Liver (tissue), 8 donors: ENCODE measurements at regions not wholly inside any gene's neighbourhood (a gene's known extent, or its start where the extent isn't known, plus 50 kb on each side); places are given as distances from the start of the nearest gene placed in this dataset.

Experiments used
- DNase-seq: peaks from one replicate; pipeline ENCODE4 v3.0.0-alpha.2; 2017; ENCODE audit warnings: low spot score
- H3K27ac ChIP-seq, 2 donors: one replicate each; pipeline ENCODE4 v1.7.0; 2013; ENCODE audit warnings: inconsistent platforms in 2 of 2, low read length in 2 of 2, control low read depth in 1 of 2, low read depth in 1 of 2, mild to moderate bottlenecking in 1 of 2
- H3K27me3 ChIP-seq, 4 donors: one replicate each; pipeline versions ENCODE4 v1.6.1 to v1.7.0; 2013; ENCODE audit warnings: low read length in 3 of 4, inconsistent platforms in 1 of 4, mild to moderate bottlenecking in 1 of 4, moderate library complexity in 1 of 4; ENCODE audit not compliant: control insufficient read depth in 4 of 4, insufficient read depth in 4 of 4
- H3K36me3 ChIP-seq, 4 donors: one replicate each; pipeline versions ENCODE4 v1.6.1 to v1.7.0; 2013; ENCODE audit warnings: low read length in 3 of 4, mild to moderate bottlenecking in 3 of 4, low read depth in 1 of 4, moderate library complexity in 1 of 4; ENCODE audit not compliant: control insufficient read depth in 4 of 4, insufficient read depth in 3 of 4
- H3K4me1 ChIP-seq, 4 donors: one replicate each; pipeline versions ENCODE4 v1.6.1 to v1.7.0; 2013; ENCODE audit warnings: low read length in 3 of 4, mild to moderate bottlenecking in 3 of 4, moderate library complexity in 1 of 4; ENCODE audit not compliant: control insufficient read depth in 4 of 4, insufficient read depth in 4 of 4
- H3K4me3 ChIP-seq, 3 donors: one replicate each; pipeline versions ENCODE4 v1.6.1 to v1.7.0; 2013; ENCODE audit warnings: low read length in 3 of 3, control low read depth in 1 of 3, low read depth in 1 of 3, mild to moderate bottlenecking in 1 of 3
- H3K9ac ChIP-seq, 2 donors: one replicate each; pipeline ENCODE4 v1.7.0; 2013; ENCODE audit warnings: low read length in 2 of 2, mild to moderate bottlenecking in 2 of 2, moderate library complexity in 2 of 2, control low read depth in 1 of 2, low read depth in 1 of 2
- H3K9me3 ChIP-seq, 4 donors: one replicate each; pipeline versions ENCODE4 v1.6.1 to v1.7.0; 2013; ENCODE audit warnings: low read length in 3 of 4; ENCODE audit not compliant: control insufficient read depth in 4 of 4
- ATF3 ChIP-seq: IDR thresholded peaks from 2 replicates; pipeline ENCODE4 v1.6.1; 2016; ENCODE audit warnings: antibody characterized with exemption
- CTCF ChIP-seq: fragments of 150-350 bp; IDR thresholded peaks from 2 replicates; pipeline ENCODE4 v1.5.1; 2017; ENCODE audit warnings: improper control_type of control experiment, low read depth, low read length; ENCODE audit not compliant: missing input control
- EGR1 ChIP-seq, 2 donors: IDR thresholded peaks; 2 replicates each; pipeline ENCODE4 v1.6.1; 2016 to 2018; ENCODE audit warnings: antibody characterized with exemption in 2 of 2, low read depth in 2 of 2
- FOXA1 ChIP-seq: IDR thresholded peaks from 2 replicates; pipeline ENCODE4 v1.6.1; 2016; ENCODE audit warnings: antibody characterized with exemption
- FOXA2 ChIP-seq: IDR thresholded peaks from 2 replicates; pipeline ENCODE4 v1.6.1; 2016; ENCODE audit warnings: antibody characterized with exemption
- GABPA ChIP-seq, 2 donors: IDR thresholded peaks in 1 of 2; conservative IDR thresholded peaks in 1 of 2; 2 replicates each; pipeline ENCODE4 v1.6.1; 2016; ENCODE audit warnings: antibody characterized with exemption in 2 of 2, mild to moderate bottlenecking in 1 of 2, moderate library complexity in 1 of 2
- HNF4A ChIP-seq, 2 donors: conservative IDR thresholded peaks; 2 replicates each; pipeline ENCODE4 v1.6.1; 2016; ENCODE audit warnings: antibody characterized with exemption in 2 of 2, mild to moderate bottlenecking in 2 of 2
- HNF4G ChIP-seq: IDR thresholded peaks from 2 replicates; pipeline ENCODE4 v1.6.1; 2016; ENCODE audit warnings: antibody characterized with exemption
- JUND ChIP-seq, 2 donors: IDR thresholded peaks; 2 replicates each; pipeline ENCODE4 v1.6.1; 2016; ENCODE audit warnings: antibody characterized with exemption in 2 of 2
- MAX ChIP-seq: IDR thresholded peaks from 2 replicates; pipeline ENCODE4 v1.6.1; 2016; ENCODE audit warnings: antibody characterized with exemption
- NR2F2 ChIP-seq: IDR thresholded peaks from 2 replicates; pipeline ENCODE4 v1.6.1; 2016; ENCODE audit warnings: antibody characterized with exemption
- RAD21 ChIP-seq, 2 donors: IDR thresholded peaks; 2 replicates each; pipeline ENCODE4 v1.6.1; 2016; ENCODE audit warnings: antibody characterized with exemption in 2 of 2, mild to moderate bottlenecking in 2 of 2
- RXRA ChIP-seq, 2 donors: IDR thresholded peaks; 2 replicates each; pipeline ENCODE4 v1.6.1; 2017 to 2018; ENCODE audit warnings: antibody characterized with exemption in 2 of 2, mild to moderate bottlenecking in 1 of 2
- SP1 ChIP-seq: IDR thresholded peaks from 2 replicates; pipeline ENCODE4 v1.6.1; 2018; ENCODE audit warnings: antibody characterized with exemption, mild to moderate bottlenecking
- TAF1 ChIP-seq: conservative IDR thresholded peaks from 2 replicates; pipeline ENCODE4 v1.6.1; 2016; ENCODE audit warnings: antibody characterized with exemption, mild to moderate bottlenecking
- YY1 ChIP-seq: IDR thresholded peaks from 2 replicates; pipeline ENCODE4 v1.6.1; 2016; ENCODE audit warnings: antibody characterized with exemption, mild to moderate bottlenecking
- WGBS: extraction: QIAGEN DNeasy Blood & Tissue Kit; methylation state at CpG from one replicate; pipeline ENCODE4 v1.1.7; 2013; 5-methylcytosine and 5-hydroxymethylcytosine counted together
- TF ChIP-seq, protein P1 (sequence below): IDR thresholded peaks from 2 replicates; pipeline ENCODE4 v1.6.1; 2016; ENCODE audit warnings: antibody characterized with exemption
- donor health status: healthy.
- donor health status: healthy.
- donor health status: healthy.
- donor health status: healthy.
- donor health status: healthy.

- Histone ChIP-seq H3K27me3 (no peaks in the 10 kb centered on the region), H3K27ac (no peak overlapping the region), H3K4me1 (no peaks in the 10 kb centered on the region), H3K9me3 (no peaks in the 10 kb centered on the region), H3K4me3 (no peak overlapping the region), H3K36me3 (no peaks in the 10 kb centered on the region), H3K9ac (no peak overlapping the region)
- TF ChIP-seq JUND (IDR thresholded peaks at IDR 0.05), result no peak
- TF ChIP-seq ATF3, result no peak
- no peak for TF ChIP-seq MAX
- no peak for TF ChIP-seq RAD21 (IDR thresholded peaks at IDR 0.05)
- no peak for TF ChIP-seq SP1
- TF ChIP-seq RXRA (IDR thresholded peaks at IDR 0.05), result no peak
- TF ChIP-seq HNF4G, result no peak
- TF ChIP-seq FOXA1, result no peak
- no peak for TF ChIP-seq EGR1 (IDR thresholded peaks at IDR 0.05; ENCODE audit: low read depth in 2 of 2)
- TF ChIP-seq FOXA2, result no peak
- no peak for TF ChIP-seq YY1
- no peak for DNase-seq
- 76% methylated on average over 14 of the region's 14 CpGs for WGBS
Observed at GRCh38 chr2:15818318-15818753, 122.0 kb upstream of the MYCN start.

GRCh38 chr2:15818881-15819280 lies 121.5 kb upstream of the MYCN start:
- H3K36me3 ChIP-seq, result no peaks in the 10 kb centered on the region
- H3K9ac ChIP-seq, result no peak overlapping the region
- H3K4me3 ChIP-seq, result no peak overlapping the region
- 87% methylated on average over 2 of the region's 2 CpGs for WGBS
- H3K9me3 ChIP-seq, result no peaks in the 10 kb centered on the region
- no peak for TF ChIP-seq FOXA2
- TF ChIP-seq YY1, result no peak
- no peak for TF ChIP-seq FOXA1
- H3K27me3 ChIP-seq, result no peaks in the 10 kb centered on the region
- H3K4me1 ChIP-seq, result no peaks in the 10 kb centered on the region
- no peak overlapping the region for H3K27ac ChIP-seq
- DNase-seq, result no peak

- Histone ChIP-seq H3K27me3 (no peaks in the 10 kb centered on the region), H3K9me3 (no peaks in the 10 kb centered on the region), H3K4me3 (no peak overlapping the region), H3K4me1 (no peaks in the 10 kb centered on the region), H3K27ac (no peak overlapping the region), H3K9ac (no peak overlapping the region), H3K36me3 (no peaks in the 10 kb centered on the region)
- no peak for DNase-seq
- 89% methylated on average over 10 of the region's 10 CpGs for WGBS
- no peak for TF ChIP-seq TAF1
- TF ChIP-seq YY1, result no peak
Observed at GRCh38 chr2:15819562-15820256, 120.6 kb upstream of the MYCN start.

DNA sequence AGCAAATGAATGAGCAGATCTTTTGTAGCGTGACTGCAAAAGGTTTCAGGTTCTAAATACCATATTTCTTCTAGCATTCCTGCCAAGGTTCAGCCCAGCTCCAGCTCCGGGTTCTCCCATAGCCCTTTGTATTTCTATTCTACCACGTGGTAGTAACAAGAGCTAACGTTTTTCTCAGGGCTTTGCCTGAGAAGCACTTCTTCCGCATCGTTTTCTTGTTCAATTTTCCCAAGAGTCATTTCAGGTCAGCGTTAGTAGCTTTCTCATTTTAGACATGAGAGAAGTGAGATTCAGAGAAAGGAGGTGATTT lies 120.1 kb upstream of the MYCN start:
- 87% methylated on average over 7 of the region's 7 CpGs for WGBS
- no peak for TF ChIP-seq HNF4G
- no peak for TF ChIP-seq NR2F2
- TF ChIP-seq YY1, result no peak
- no peak for TF ChIP-seq MAX
- no peak for TF ChIP-seq ATF3
- no peak for TF ChIP-seq RXRA (IDR thresholded peaks at IDR 0.05)
- no peak for TF ChIP-seq SP1
- TF ChIP-seq GABPA (IDR thresholded peaks at IDR 0.05 in 1 of 2, conservative IDR thresholded peaks at IDR 0.05 in 1 of 2), result no peak
- TF ChIP-seq CTCF, result no peak
- no peak for TF ChIP-seq EGR1 (IDR thresholded peaks at IDR 0.05; ENCODE audit: low read depth in 2 of 2)
- TF ChIP-seq, protein P1, sequence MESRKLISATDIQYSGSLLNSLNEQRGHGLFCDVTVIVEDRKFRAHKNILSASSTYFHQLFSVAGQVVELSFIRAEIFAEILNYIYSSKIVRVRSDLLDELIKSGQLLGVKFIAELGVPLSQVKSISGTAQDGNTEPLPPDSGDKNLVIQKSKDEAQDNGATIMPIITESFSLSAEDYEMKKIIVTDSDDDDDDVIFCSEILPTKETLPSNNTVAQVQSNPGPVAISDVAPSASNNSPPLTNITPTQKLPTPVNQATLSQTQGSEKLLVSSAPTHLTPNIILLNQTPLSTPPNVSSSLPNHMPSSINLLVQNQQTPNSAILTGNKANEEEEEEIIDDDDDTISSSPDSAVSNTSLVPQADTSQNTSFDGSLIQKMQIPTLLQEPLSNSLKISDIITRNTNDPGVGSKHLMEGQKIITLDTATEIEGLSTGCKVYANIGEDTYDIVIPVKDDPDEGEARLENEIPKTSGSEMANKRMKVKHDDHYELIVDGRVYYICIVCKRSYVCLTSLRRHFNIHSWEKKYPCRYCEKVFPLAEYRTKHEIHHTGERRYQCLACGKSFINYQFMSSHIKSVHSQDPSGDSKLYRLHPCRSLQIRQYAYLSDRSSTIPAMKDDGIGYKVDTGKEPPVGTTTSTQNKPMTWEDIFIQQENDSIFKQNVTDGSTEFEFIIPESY, result no peak
- no peak for TF ChIP-seq HNF4A (conservative IDR thresholded peaks at IDR 0.05)
- no peak for TF ChIP-seq FOXA2
- no peak for TF ChIP-seq RAD21 (IDR thresholded peaks at IDR 0.05)

More for the DNA sequence above, 120.1 kb upstream of the MYCN start:
- no peak for DNase-seq
- Histone ChIP-seq H3K27me3 (no peaks in the 10 kb centered on the region), H3K4me1 (no peaks in the 10 kb centered on the region), H3K9me3 (no peaks in the 10 kb centered on the region), H3K36me3 (no peaks in the 10 kb centered on the region), H3K9ac (no peak overlapping the region), H3K4me3 (no peak overlapping the region), H3K27ac (no peak overlapping the region)
